ENCODE measurements at regions not wholly inside any gene's neighbourhood (a gene's known extent, or its start where the extent isn't known, plus 50 kb on each side); places are given as distances from the start of the nearest gene placed in this dataset.

DNA sequence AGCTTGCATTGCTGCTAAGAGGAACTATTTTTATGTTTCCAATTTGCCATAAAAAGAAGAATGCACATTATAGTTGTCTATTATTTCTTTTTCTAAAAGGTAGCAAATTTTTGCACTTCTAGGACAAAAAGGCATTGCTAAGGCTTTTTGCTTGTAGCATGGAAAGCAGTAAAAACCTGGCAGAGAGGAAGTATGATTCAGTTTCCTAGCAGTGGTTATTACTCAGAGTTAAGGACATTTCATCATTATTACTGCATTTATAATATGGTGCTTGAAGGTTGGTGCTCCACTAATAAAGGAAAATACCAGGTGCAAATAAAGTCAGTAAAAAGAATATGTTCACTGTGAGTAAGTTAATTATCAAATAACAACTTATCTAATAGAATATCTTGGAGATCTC is 179.8 kb upstream of the PLPPR1 start:
- no peak overlapping the region for H3K4me3 ChIP-seq (ENCODE audit: low read length)
- no peaks in the 10 kb centered on the region for H3K79me2 ChIP-seq (ENCODE audit: low read length)
- no peaks in the 10 kb centered on the region for H3K9me2 ChIP-seq (replicated peaks; ENCODE audit: insufficient read depth, low read length)
- no peaks in the 10 kb centered on the region for H3K9me3 ChIP-seq (replicated peaks; ENCODE audit: insufficient read depth, low read length)
- TF ChIP-seq EZH2 (optimal IDR thresholded peaks at IDR 0.05; ENCODE audit: low read depth, low read length) (no peak), EZH2phosphoT487 (IDR thresholded peaks at IDR 0.05; ENCODE audit: low read length) (no peak)
- TF ChIP-seq, protein P1, sequence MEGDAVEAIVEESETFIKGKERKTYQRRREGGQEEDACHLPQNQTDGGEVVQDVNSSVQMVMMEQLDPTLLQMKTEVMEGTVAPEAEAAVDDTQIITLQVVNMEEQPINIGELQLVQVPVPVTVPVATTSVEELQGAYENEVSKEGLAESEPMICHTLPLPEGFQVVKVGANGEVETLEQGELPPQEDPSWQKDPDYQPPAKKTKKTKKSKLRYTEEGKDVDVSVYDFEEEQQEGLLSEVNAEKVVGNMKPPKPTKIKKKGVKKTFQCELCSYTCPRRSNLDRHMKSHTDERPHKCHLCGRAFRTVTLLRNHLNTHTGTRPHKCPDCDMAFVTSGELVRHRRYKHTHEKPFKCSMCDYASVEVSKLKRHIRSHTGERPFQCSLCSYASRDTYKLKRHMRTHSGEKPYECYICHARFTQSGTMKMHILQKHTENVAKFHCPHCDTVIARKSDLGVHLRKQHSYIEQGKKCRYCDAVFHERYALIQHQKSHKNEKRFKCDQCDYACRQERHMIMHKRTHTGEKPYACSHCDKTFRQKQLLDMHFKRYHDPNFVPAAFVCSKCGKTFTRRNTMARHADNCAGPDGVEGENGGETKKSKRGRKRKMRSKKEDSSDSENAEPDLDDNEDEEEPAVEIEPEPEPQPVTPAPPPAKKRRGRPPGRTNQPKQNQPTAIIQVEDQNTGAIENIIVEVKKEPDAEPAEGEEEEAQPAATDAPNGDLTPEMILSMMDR (IDR thresholded peaks at IDR 0.05; ENCODE audit: low read length): no peak
- no peaks in the 10 kb centered on the region for H3F3A ChIP-seq (ENCODE audit: insufficient read depth, low read length)
- no peaks in the 10 kb centered on the region for H3K27me3 ChIP-seq (replicated peaks; ENCODE audit: insufficient read depth, low read length)
- H4K20me1 ChIP-seq (ENCODE audit: insufficient read depth, low read length): no peaks in the 10 kb centered on the region
- no peaks in the 10 kb centered on the region for H3K36me3 ChIP-seq (replicated peaks; ENCODE audit: insufficient read depth, low read length)
- H3K4me2 ChIP-seq (ENCODE audit: low read depth, low read length): no peak overlapping the region
- no peak for DNase-seq
- H3K4me1 ChIP-seq (ENCODE audit: low read length): no peaks in the 10 kb centered on the region
- no peak overlapping the region for H2AFZ ChIP-seq (ENCODE audit: low read length)
- no peak overlapping the region for H3K9ac ChIP-seq (ENCODE audit: low read length)
- H3K27ac ChIP-seq (ENCODE audit: low read length): no peak overlapping the region

DNA sequence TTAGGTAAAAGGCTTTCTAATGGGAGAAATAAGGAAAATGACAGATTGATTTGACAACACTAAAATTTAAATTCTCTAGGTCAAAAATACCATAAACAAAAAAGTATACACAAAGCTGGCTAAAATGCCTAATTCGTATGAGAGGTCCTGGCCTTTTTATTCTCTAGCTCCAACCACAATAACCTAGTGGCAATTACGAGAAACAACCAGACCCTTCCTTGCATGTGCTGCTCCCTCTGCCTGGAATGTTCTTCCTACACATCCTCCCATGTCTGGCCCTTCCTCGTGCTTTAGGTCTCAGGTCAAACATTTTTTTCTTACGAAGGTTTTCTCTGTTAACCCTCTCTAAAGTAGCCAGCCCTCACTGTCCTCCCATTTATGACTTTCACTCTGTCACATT is 176.4 kb upstream of the PLPPR1 start:
- no peak overlapping the region for H2AFZ ChIP-seq (ENCODE audit: low read length)
- TF ChIP-seq, protein P1 (IDR thresholded peaks at IDR 0.05; ENCODE audit: low read length): no peak
- TF ChIP-seq EZH2 (optimal IDR thresholded peaks at IDR 0.05; ENCODE audit: low read depth, low read length) (no peak), EZH2phosphoT487 (IDR thresholded peaks at IDR 0.05; ENCODE audit: low read length) (no peak)
- H3K9ac ChIP-seq (ENCODE audit: low read length): no peak overlapping the region
- no peaks in the 10 kb centered on the region for H3K27me3 ChIP-seq (replicated peaks; ENCODE audit: insufficient read depth, low read length)
- H4K20me1 ChIP-seq (ENCODE audit: insufficient read depth, low read length): no peaks in the 10 kb centered on the region
- H3K9me2 ChIP-seq (replicated peaks; ENCODE audit: insufficient read depth, low read length): no peaks in the 10 kb centered on the region
- H3K4me1 ChIP-seq (ENCODE audit: low read length): no peaks in the 10 kb centered on the region
- H3K4me3 ChIP-seq (ENCODE audit: low read length): no peak overlapping the region
- no peak for DNase-seq
- H3F3A ChIP-seq (ENCODE audit: insufficient read depth, low read length): no peaks in the 10 kb centered on the region
- H3K36me3 ChIP-seq (replicated peaks; ENCODE audit: insufficient read depth, low read length): no peaks in the 10 kb centered on the region
- H3K9me3 ChIP-seq (replicated peaks; ENCODE audit: insufficient read depth, low read length): no peaks in the 10 kb centered on the region
- no peak overlapping the region for H3K27ac ChIP-seq (ENCODE audit: low read length)
- H3K4me2 ChIP-seq (ENCODE audit: low read depth, low read length): no peak overlapping the region
- no peaks in the 10 kb centered on the region for H3K79me2 ChIP-seq (ENCODE audit: low read length)

DNA sequence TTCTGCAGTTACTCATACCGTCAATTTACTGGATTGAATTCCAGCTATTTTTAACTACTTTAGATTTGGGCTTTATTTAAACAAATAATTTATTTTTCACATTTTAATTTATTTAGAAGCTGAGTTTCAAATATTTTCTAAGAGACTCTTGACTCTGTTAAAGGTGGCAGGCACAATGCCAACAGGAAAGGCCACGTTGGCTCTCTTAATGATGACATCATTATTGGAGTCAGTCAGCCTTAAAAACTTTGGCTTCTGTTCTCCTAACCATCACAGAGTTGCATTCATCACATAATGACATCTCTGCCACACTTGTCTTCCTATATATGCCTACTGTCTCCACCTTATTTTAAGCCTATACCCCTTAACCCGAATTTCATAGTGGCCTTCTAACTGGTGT is 172.3 kb upstream of the PLPPR1 start:
- no peaks in the 10 kb centered on the region for H3K9me2 ChIP-seq (replicated peaks; ENCODE audit: insufficient read depth, low read length)
- H3K27ac ChIP-seq (ENCODE audit: low read length): no peak overlapping the region
- H4K20me1 ChIP-seq (ENCODE audit: insufficient read depth, low read length): no peaks in the 10 kb centered on the region
- DNase-seq: no peak
- TF ChIP-seq EZH2 (optimal IDR thresholded peaks at IDR 0.05; ENCODE audit: low read depth, low read length): no peak
- TF ChIP-seq, protein P1 (IDR thresholded peaks at IDR 0.05; ENCODE audit: low read length): no peak
- no peaks in the 10 kb centered on the region for H3K4me1 ChIP-seq (ENCODE audit: low read length)
- no peaks in the 10 kb centered on the region for H3K79me2 ChIP-seq (ENCODE audit: low read length)
- no peak overlapping the region for H2AFZ ChIP-seq (ENCODE audit: low read length)
- no peak overlapping the region for H3K4me3 ChIP-seq (ENCODE audit: low read length)
- H3K9me3 ChIP-seq (replicated peaks; ENCODE audit: insufficient read depth, low read length): no peaks in the 10 kb centered on the region
- no peak overlapping the region for H3K4me2 ChIP-seq (ENCODE audit: low read depth, low read length)
- H3K9ac ChIP-seq (ENCODE audit: low read length): no peak overlapping the region
- no peaks in the 10 kb centered on the region for H3F3A ChIP-seq (ENCODE audit: insufficient read depth, low read length)
- no peaks in the 10 kb centered on the region for H3K36me3 ChIP-seq (replicated peaks; ENCODE audit: insufficient read depth, low read length)
- no peaks in the 10 kb centered on the region for H3K27me3 ChIP-seq (replicated peaks; ENCODE audit: insufficient read depth, low read length)
